Astrocyte of the cerebellum (primary cell): ENCODE measurements at regions not wholly inside any gene's neighbourhood (a gene's known extent, or its start where the extent isn't known, plus 50 kb on each side); places are given as distances from the start of the nearest gene placed in this dataset.

Source experiments
- DNase-seq: peaks from one replicate; pipeline ENCODE4 v3.0.0-alpha.2; 2011; ENCODE audit warnings: low read depth
- H3K4me3 ChIP-seq: 2 replicates; pipeline ENCODE4 v1.5.1; 2011; ENCODE audit warnings: mild to moderate bottlenecking, low read depth, low read length, moderate library complexity
- in situ Hi-C: cut with HindIII; loops from 2 replicates; pipeline ENCODE4 v1.10.0; 2017; ENCODE audit warnings: low sequenced_read_pairs
- TF ChIP-seq, protein P1 (sequence below): IDR thresholded peaks from 2 replicates; pipeline ENCODE4 v1.5.1; 2012; ENCODE audit warnings: low read length, low read depth, moderate library complexity, mild to moderate bottlenecking; ENCODE audit errors: missing control alignments

DNA sequence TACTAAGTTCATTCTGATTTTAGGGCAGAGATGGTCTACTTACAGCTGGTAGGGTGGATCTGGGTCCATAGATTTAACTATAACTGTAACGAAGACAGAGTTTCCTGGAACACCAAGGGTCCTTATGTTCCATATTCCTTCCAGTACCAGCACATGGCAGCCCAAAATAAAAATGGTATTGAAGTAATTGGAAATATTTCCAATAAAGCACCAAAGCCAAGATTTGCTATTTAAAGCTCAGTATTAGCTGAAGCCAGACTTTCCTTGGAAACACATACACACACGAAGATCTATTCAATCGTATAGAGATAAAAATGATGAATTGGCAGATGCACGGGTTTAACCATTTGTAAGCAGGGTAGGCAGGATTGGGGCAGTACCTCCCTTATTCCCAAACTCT lies 289.1 kb upstream of the SORCS1 start:
- no peak for DNase-seq
- in situ Hi-C loops, result no loop called here
- no peak overlapping the region for H3K4me3 ChIP-seq
- TF ChIP-seq, protein P1, sequence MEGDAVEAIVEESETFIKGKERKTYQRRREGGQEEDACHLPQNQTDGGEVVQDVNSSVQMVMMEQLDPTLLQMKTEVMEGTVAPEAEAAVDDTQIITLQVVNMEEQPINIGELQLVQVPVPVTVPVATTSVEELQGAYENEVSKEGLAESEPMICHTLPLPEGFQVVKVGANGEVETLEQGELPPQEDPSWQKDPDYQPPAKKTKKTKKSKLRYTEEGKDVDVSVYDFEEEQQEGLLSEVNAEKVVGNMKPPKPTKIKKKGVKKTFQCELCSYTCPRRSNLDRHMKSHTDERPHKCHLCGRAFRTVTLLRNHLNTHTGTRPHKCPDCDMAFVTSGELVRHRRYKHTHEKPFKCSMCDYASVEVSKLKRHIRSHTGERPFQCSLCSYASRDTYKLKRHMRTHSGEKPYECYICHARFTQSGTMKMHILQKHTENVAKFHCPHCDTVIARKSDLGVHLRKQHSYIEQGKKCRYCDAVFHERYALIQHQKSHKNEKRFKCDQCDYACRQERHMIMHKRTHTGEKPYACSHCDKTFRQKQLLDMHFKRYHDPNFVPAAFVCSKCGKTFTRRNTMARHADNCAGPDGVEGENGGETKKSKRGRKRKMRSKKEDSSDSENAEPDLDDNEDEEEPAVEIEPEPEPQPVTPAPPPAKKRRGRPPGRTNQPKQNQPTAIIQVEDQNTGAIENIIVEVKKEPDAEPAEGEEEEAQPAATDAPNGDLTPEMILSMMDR, result no peak

DNA sequence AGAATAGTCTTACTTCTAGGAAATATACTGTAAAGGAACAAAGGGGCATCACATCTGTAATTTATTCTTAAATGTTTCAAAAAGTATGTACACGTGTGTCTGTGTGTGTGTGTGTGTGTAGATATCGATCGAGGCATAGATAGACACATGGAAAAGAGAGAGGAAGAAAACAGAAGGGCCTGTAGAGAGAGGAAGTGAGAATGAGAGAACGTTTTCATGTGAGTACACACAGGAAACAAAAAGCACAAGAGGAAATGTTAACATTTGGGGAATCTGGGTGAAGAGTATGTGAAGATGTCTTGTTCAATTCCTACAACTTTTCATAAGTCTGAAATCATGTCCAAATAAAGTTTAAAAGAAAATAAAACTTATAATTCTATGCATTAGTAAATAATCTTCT lies 286.5 kb upstream of the SORCS1 start:
- in situ Hi-C loops, result no loop called here
- no peak for DNase-seq
- TF ChIP-seq, protein P1, result no peak
- no peak overlapping the region for H3K4me3 ChIP-seq

GRCh38 chr10:107450056-107450455 lies 285.6 kb upstream of the SORCS1 start:
- no peak overlapping the region for H3K4me3 ChIP-seq
- DNase-seq, result no peak
- TF ChIP-seq, protein P1, result no peak
- in situ Hi-C loops, result no loop called here

- in situ Hi-C loops, result no loop called here
- DNase-seq, result no peak
- TF ChIP-seq, protein P1, result no peak
- no peak overlapping the region for H3K4me3 ChIP-seq
Observed at GRCh38 chr10:107444443-107444842, 279.9 kb upstream of the SORCS1 start.

- in situ Hi-C loops, result no loop called here
Observed at GRCh38 chr10:107443813-107444212, 279.3 kb upstream of the SORCS1 start.

DNA sequence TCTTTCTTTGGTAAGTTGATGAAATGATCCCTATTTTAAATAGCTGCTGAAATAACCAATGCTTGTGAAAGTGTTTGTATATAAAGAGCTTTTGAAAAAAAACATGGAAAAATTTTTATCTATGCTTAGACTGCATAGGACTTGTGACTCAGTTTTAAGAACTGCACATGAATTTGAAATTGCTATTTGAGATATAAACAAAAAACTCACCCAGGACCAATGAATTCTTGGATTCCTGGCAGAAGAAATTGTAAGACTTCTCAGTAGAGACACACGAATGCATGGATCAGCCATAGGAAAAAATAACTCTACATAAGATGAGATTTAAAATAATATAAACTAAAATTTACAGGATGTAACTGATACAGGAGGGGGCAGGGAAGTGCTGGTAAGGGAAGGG lies 278.8 kb upstream of the SORCS1 start:
- no peak for DNase-seq
- TF ChIP-seq, protein P1, result no peak
- in situ Hi-C loops, result no loop called here
- no peak overlapping the region for H3K4me3 ChIP-seq

More at GRCh38 chr10:107443813-107444212, 279.3 kb upstream of the SORCS1 start:
- DNase-seq, result no peak
- no peak overlapping the region for H3K4me3 ChIP-seq
- TF ChIP-seq, protein P1, result no peak

- in situ Hi-C loops, result no loop called here
- no peak overlapping the region for H3K4me3 ChIP-seq
- TF ChIP-seq, protein P1, result no peak
- DNase-seq, result peak; percentile 19
Observed at GRCh38 chr10:107442035-107442505, 277.6 kb upstream of the SORCS1 start.
